ENCODE measurements at regions not wholly inside any gene's neighbourhood (a gene's known extent, or its start where the extent isn't known, plus 50 kb on each side); places are given as distances from the start of the nearest gene placed in this dataset.
"Not testable (repeated sequence)": the region's sequence is repeated elsewhere in the genome, so short reads cannot be mapped to it uniquely, and the experiment has no call there.

- no peak for DNase-seq
Observed at GRCh38 chr15:98529205-98530145, 118.9 kb upstream of the IGF1R start.

- DNase-seq: no peak
Observed at GRCh38 chr15:98530570-98530969, 117.8 kb upstream of the IGF1R start.

- DNase-seq: no peak
Observed at GRCh38 chr15:98532063-98532462, 116.3 kb upstream of the IGF1R start.

GRCh38 chr15:98536976-98537375 lies 111.4 kb upstream of the IGF1R start:
- no peak for DNase-seq

- DNase-seq: no peak
Observed at GRCh38 chr15:98537516-98538060, 110.8 kb upstream of the IGF1R start.

GRCh38 chr15:98541519-98541918 lies 106.8 kb upstream of the IGF1R start:
- DNase-seq: no peak

GRCh38 chr15:98543237-98543636 lies 105.1 kb upstream of the IGF1R start:
- no peak for DNase-seq

DNA sequence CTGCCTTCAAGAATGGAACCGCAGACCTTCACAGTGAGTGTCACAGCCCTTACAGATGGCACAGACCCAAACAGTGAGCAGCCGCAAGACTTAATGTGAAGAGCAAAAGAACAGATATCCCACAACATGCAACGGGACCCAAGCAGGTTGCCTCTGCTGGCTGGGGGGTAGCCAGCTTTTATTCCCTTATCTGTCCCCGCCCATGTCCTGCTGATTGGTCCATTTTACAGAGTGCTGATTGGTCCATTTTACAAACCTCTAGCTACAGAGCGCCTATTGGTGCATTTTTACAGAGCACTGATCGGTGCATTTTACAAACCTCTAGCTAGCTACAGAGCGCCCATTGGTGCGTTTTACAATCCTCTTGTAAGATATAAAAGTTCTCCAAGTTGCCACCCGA lies 102.0 kb upstream of the IGF1R start:
- DNase-seq: no peak

DNA sequence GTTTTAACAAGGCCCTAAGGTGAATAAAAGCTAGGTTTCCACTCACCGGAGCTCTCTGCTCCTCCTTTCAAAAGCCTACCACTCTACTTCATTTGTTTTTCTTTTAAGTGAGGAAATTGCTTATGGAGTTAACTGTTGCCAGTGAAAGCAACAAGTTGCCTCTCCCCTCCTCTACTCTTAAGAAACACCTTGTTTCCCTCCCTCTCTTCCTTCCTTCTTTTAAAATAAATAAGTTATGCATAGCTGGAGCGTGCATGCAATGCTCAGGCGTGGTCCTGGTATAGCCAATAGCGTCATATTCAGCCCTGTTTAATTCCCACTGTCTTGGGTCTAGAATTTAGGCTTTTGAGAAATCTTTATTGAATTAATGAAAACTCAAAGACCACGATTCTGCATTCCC lies 101.1 kb upstream of the IGF1R start:
- no peak for DNase-seq

GRCh38 chr15:98547741-98548138 lies 100.6 kb upstream of the IGF1R start:
- DNase-seq: no peak

DNA sequence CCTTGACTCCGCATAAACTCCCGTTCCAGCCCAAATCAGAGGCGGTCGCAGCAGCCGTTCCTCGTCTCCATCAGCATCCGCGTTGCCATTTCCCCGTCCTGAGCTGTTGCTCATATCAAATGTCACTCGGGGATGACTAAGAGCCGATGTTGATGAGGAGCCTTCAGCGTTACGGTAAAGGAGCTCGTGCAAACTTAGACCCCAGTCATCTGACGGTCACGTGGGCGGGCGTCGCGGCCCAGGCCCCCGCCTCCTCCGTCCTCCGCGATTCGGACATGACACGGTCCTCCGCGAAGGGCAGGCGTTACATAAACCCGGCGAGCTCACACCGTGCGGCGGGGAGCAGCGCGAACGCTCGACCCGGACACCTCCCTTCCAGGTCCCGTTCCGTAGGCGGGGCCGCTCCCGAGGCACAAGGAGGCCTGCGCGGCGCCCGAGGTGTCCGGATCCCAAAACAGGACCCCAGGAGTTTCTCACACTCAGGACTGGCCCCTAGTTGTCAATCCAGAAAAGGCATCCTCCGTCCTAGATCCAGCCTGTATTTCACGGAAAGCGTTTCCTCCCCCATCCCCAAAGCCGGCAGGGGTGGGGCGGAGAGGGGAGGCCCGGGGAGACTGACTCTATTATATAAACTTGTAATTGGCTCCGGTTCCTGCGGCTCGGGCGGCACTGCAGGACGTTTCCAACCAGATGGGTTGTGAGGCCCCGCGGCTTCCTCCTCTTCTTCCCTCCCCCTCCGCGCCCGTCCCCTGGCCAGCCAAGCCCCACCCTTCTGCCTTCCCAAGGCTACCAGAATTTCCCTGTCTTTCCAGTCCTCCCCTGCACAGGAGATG lies 100.0 kb upstream of the IGF1R start:
- DNase-seq: peak in 2 of 5 experiments; percentile 4 to 26

DNA sequence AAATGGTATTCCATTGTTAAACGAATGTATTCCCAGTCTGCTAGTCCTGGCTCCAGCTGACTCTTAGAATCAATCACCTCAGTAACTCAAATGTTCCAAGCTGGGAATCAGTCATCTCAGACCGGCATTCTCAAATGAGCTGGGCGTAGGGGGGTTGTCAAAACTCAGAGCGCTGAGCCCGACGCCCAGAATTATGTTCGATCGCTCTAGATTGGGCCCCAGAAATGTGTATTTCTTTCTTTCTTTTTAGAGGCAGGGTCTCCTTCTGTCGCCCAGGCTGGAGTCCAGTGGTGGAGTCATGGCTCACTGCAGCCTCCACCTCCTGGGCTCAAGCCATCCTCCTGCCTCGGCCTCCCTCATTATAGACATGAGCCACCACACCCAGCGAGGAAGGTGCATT lies 99.3 kb upstream of the IGF1R start:
- DNase-seq: no peak

DNA sequence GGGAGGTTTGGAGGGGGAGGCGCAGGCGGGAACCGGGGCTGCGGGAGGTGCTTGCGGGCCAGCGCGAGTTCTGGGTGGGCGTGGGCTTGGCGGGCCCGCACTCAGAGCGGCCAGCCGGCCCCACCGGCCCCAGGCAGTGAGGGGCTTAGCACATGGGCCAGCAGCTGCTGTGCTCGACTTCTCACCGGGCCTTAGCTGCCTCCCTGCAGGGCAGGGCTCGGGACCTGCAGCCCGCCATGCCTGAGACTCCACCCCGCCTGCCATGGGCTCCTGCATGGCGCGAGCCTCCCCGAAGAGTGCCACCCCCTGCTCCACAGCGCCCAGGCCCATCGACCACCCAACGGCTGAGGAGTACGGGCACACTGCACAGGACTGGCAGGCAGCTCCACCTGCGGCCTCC lies 98.6 kb upstream of the IGF1R start:
- DNase-seq: no peak

DNA sequence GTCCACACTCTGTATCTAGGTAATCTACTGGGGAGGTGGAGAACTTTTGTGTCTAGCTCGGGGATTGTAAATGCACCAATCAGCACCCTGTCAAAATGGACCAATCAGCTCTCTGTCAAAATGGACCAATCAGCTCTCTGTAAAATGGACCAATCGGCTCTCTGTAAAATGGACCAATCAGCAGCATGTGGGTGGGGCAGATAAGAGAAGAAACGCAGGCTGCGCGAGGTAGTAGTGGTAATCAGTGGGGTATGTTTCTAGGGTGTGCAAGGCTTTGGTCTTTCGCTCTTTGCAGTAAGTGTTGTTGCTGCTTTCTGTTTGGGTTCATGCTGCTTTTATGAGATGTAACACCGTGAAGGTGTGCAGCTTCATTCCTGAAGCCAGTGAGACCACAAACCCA lies 98.0 kb upstream of the IGF1R start:
- DNase-seq: not testable (repeated sequence)

GRCh38 chr15:98551936-98552562 lies 96.3 kb upstream of the IGF1R start:
- no peak for DNase-seq

DNA sequence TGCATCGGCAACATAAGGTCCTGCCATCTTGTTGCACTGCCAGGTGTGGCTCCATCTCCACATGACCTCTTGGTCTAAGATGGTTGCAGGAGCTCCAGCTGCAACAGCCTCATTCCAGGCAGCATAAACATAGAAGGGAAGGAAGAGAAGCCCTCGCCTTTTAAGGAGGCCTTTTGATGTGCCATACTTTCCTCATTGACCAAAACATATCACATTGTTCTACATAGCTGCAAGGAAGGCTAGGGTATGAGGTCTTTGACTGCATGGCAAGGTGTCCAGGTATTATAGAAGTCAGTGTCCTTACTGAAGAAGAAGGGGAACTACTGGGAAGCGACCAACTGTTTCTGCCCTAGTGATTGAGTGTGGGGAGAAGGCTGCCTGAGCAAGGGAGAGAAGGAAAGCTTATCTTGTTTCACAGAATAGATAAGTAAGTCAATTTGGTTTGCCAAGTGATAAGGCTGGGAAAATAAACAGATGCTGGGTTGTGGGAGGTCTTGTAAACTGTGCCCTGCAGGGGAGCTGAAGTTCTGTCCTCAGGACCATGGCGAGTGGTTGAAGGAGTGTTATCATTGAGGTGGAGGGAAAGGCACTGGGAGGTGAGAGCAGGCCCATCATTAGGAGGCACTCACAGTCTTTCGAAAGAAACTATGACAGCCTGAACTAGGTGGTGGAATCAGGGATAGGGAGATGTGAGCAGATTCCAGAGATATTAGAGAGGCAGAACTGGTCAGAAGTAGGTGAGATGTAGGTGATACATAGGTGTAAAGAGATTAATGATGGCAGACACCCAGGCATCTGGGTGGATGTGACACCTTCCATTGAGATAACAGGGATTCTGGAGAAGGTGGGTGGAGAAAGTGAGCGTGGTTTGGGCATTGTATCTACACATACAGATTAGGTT lies 93.8 kb upstream of the IGF1R start:
- no peak for DNase-seq

DNA sequence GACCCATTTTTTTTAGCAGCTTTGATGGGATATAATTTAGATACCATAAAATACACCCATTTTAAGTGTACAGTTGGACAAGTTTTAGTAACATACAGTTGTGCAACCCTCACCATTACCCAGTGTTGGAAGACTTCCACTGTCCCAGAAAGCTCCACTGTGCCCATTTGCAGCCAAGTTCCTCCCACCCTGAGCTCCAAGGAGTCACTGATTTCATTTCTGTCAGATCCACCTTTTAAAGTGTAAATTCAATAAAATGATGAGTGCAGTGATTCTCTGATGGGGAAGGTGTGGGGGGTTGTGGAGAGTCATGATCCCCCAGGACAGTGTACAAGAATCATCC lies 93.2 kb upstream of the IGF1R start:
- no peak for DNase-seq

DNA sequence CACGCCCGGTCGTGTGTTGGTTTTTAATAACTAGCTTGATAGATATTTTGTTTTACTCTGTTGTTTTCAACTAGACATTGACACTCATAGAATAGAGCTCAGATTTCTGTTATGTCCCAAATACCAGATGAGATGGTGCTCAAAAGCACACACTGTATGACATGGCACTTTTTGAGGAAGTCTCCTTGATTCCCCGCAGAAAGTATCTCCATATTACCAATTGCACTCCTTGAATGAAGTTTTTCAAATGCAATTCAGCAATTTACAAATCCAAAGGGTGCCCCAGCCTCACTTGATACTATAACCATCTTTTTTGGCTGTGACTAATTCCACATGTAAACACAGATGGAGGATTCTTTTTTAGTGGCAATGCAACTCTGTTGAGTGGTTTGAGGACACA lies 92.0 kb upstream of the IGF1R start:
- DNase-seq: no peak

DNA sequence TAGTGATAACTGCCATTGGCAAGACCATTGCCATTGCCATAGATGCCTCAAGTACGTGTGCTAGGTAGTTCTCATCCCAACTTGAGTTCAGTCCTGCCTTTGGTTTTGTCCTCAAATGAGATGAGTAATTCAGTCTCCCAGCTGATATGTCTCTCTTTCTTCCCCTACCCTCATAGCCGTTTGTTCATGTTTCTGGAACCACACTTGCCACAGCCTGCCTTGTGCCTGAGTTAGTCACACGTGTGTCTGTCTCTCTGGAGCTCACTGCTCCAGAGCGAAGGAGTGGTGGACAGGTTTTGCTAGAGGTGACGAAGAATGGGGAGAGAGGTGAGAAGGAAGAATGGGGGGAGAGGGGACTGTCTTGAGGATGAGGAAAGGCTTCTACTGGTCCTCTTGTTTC lies 88.0 kb upstream of the IGF1R start:
- no peak for DNase-seq

DNA sequence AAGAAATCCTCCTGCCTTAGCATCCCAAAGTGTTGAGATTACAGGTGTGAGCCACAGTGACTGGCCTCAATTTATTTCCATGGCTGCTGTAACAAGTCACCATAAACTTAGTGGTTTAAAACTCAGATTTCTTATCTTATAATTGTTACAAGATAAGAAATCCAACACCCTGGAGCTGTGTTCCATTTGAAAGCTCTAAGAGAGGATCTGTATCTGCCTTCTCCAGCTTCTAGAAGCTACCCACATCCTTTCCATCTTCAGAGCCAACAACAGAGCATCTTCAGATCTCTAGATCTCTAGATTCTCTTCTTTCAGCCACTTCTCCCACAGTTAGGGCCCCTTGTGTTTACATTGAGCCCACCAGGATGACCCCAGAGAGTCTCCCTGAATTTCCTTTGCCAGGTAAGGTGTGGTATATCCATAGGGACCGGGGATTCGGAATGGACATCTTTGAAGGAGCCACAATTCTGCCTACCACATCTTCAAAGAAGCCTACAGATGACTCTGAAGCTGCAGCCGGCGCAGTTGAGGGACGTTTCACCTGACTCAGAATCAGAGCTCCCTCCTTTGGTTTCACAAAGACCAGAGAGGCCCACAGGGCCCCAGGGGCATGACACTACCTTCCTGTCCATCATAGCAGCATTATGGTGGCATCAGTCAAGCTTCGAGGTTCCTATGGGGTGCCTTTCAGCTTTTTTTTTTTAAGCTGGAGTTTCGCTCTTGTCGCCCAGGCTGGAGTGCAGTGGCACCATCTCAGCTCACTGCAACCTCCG lies 87.0 kb upstream of the IGF1R start:
- DNase-seq: peak in 1 of 5 experiments; percentile 35

GRCh38 chr15:98562331-98562937 lies 85.9 kb upstream of the IGF1R start:
- no peak for DNase-seq

Data from T-helper 2 cell (primary cell).